ENCODE measurements at regions not wholly inside any gene's neighbourhood (a gene's known extent, or its start where the extent isn't known, plus 50 kb on each side); places are given as distances from the start of the nearest gene placed in this dataset.

GRCh38 chr13:105908586-105908985 is 626.9 kb downstream of the EFNB2 start:
- Histone ChIP-seq H3K27me3 (ENCODE audit: low read depth, low read length) (no peaks in the 10 kb centered on the region), H3K36me3 (replicated peaks; ENCODE audit: low read depth, low read length) (no peaks in the 10 kb centered on the region), H3K9ac (ENCODE audit: low read length) (no peak overlapping the region), H3K9me3 (ENCODE audit: insufficient read depth, low read length) (no peaks in the 10 kb centered on the region), H3K27ac (ENCODE audit: low read length) (no peak overlapping the region), H3K4me2 (ENCODE audit: low read length) (no peak overlapping the region), H4K20me1 (ENCODE audit: insufficient read depth, low read length) (no peaks in the 10 kb centered on the region), H3K4me1 (ENCODE audit: low read length) (no peaks in the 10 kb centered on the region), H3K4me3 (ENCODE audit: low read length) (no peak overlapping the region), H2AFZ (ENCODE audit: low read depth, low read length) (no peak overlapping the region), H3K79me2 (ENCODE audit: low read length) (no peaks in the 10 kb centered on the region)
- TF ChIP-seq EZH2phosphoT487 (IDR thresholded peaks at IDR 0.05; ENCODE audit: low read depth) (no peak), CTCF (IDR thresholded peaks at IDR 0.05; ENCODE audit: low read depth, low read length) (no peak)

GRCh38 chr13:105907319-105908019 is 628.0 kb downstream of the EFNB2 start:
- H3K4me3 ChIP-seq (ENCODE audit: low read length), result no peak overlapping the region
- H3K4me2 ChIP-seq (ENCODE audit: low read length), result no peak overlapping the region
- no peak overlapping the region for H3K9ac ChIP-seq (ENCODE audit: low read length)
- no peaks in the 10 kb centered on the region for H3K36me3 ChIP-seq (replicated peaks; ENCODE audit: low read depth, low read length)
- no peaks in the 10 kb centered on the region for H3K4me1 ChIP-seq (ENCODE audit: low read length)
- no peak overlapping the region for H2AFZ ChIP-seq (ENCODE audit: low read depth, low read length)
- TF ChIP-seq CTCF (IDR thresholded peaks at IDR 0.05; ENCODE audit: low read depth, low read length) (no peak), EZH2phosphoT487 (IDR thresholded peaks at IDR 0.05; ENCODE audit: low read depth) (no peak)
- H3K79me2 ChIP-seq (ENCODE audit: low read length), result no peaks in the 10 kb centered on the region
- H3K9me3 ChIP-seq (ENCODE audit: insufficient read depth, low read length), result no peaks in the 10 kb centered on the region
- H3K27me3 ChIP-seq (ENCODE audit: low read depth, low read length), result no peaks in the 10 kb centered on the region
- no peak overlapping the region for H3K27ac ChIP-seq (ENCODE audit: low read length)
- no peaks in the 10 kb centered on the region for H4K20me1 ChIP-seq (ENCODE audit: insufficient read depth, low read length)

DNA sequence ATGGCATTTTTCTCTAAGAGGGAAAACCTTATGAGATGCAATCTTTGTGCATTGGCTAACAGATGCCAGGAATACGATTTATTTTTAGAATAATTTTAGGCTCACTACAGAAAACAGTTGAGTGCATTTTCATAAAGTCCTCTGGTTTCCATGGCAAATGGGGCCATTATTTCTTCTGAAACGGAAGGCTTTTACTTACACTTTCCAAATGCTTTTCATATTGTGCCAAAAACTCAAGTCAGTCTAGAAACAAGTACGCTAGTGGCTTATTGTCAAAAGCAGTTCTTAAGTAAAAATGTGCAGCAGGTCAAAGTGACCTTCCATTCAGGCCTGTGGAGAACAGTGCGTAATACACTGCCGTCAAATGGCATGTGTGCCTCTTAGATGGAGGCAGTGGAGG is 628.7 kb downstream of the EFNB2 start:
- H3K79me2 ChIP-seq (ENCODE audit: low read length), result no peaks in the 10 kb centered on the region
- no peaks in the 10 kb centered on the region for H3K4me1 ChIP-seq (ENCODE audit: low read length)
- no peak overlapping the region for H2AFZ ChIP-seq (ENCODE audit: low read depth, low read length)
- no peaks in the 10 kb centered on the region for H3K27me3 ChIP-seq (ENCODE audit: low read depth, low read length)
- H3K4me2 ChIP-seq (ENCODE audit: low read length), result no peak overlapping the region
- H3K4me3 ChIP-seq (ENCODE audit: low read length), result no peak overlapping the region
- no peaks in the 10 kb centered on the region for H3K36me3 ChIP-seq (replicated peaks; ENCODE audit: low read depth, low read length)
- TF ChIP-seq CTCF (IDR thresholded peaks at IDR 0.05; ENCODE audit: low read depth, low read length), result no peak
- TF ChIP-seq EZH2phosphoT487 (IDR thresholded peaks at IDR 0.05; ENCODE audit: low read depth), result no peak
- H3K27ac ChIP-seq (ENCODE audit: low read length), result no peak overlapping the region
- no peaks in the 10 kb centered on the region for H3K9me3 ChIP-seq (ENCODE audit: insufficient read depth, low read length)
- no peak overlapping the region for H3K9ac ChIP-seq (ENCODE audit: low read length)
- no peaks in the 10 kb centered on the region for H4K20me1 ChIP-seq (ENCODE audit: insufficient read depth, low read length)

- Histone ChIP-seq H3K4me1 (ENCODE audit: low read length) (no peaks in the 10 kb centered on the region), H3K9me3 (ENCODE audit: insufficient read depth, low read length) (no peaks in the 10 kb centered on the region), H3K27ac (ENCODE audit: low read length) (no peak overlapping the region), H3K27me3 (ENCODE audit: low read depth, low read length) (no peaks in the 10 kb centered on the region), H4K20me1 (ENCODE audit: insufficient read depth, low read length) (no peaks in the 10 kb centered on the region), H3K4me2 (ENCODE audit: low read length) (no peak overlapping the region), H3K9ac (ENCODE audit: low read length) (no peak overlapping the region), H3K79me2 (ENCODE audit: low read length) (no peaks in the 10 kb centered on the region), H2AFZ (ENCODE audit: low read depth, low read length) (no peak overlapping the region), H3K4me3 (ENCODE audit: low read length) (no peak overlapping the region), H3K36me3 (replicated peaks; ENCODE audit: low read depth, low read length) (no peaks in the 10 kb centered on the region)
- no peak for TF ChIP-seq EZH2phosphoT487 (IDR thresholded peaks at IDR 0.05; ENCODE audit: low read depth)
- no peak for TF ChIP-seq CTCF (IDR thresholded peaks at IDR 0.05; ENCODE audit: low read depth, low read length)
These were observed 631.3 kb downstream of the EFNB2 start for GRCh38 chr13:105904034-105904742.

Data from OCI-LY3 (cell line).